Cardiac muscle cell (in vitro differentiated cells and primary cell): ENCODE measurements at regions not wholly inside any gene's neighbourhood (a gene's known extent, or its start where the extent isn't known, plus 50 kb on each side); places are given as distances from the start of the nearest gene placed in this dataset.
"Not testable (repeated sequence)": the region's sequence is repeated elsewhere in the genome, so short reads cannot be mapped to it uniquely, and the experiment has no call there.

ENCODE experiments used
- DNase-seq, 2 donors: peaks; one replicate each; pipeline versions ENCODE4 v3.0.0 to v3.0.0-alpha.2; 2010 to 2017; ENCODE audit warnings: low read depth in 1 of 2, low spot score in 1 of 2
- H3K27ac ChIP-seq: fragments of 200-600 bp; sonication (generic); 2 replicates; pipeline ENCODE4 v1.5.1; 2016
- H3K27me3 ChIP-seq: fragments of 200-600 bp; sonication (generic); 2 replicates; pipeline ENCODE4 v1.6.0; 2016; ENCODE audit warnings: control low read depth
- H3K36me3 ChIP-seq: fragments of 200-600 bp; sonication (generic); 2 replicates; pipeline ENCODE4 v1.5.1; 2016; ENCODE audit warnings: control low read depth
- H3K4me1 ChIP-seq: fragments of 200-600 bp; sonication (generic); 2 replicates; pipeline ENCODE4 v1.8.1; 2017; ENCODE audit warnings: low read depth, mild to moderate bottlenecking, mixed run types
- H3K4me3 ChIP-seq: fragments of 200-600 bp; sonication (generic); 2 replicates; pipeline ENCODE4 v1.5.1; 2016; ENCODE audit warnings: mild to moderate bottlenecking
- H3K9me3 ChIP-seq: fragments of 200-600 bp; sonication (generic); 2 replicates; pipeline ENCODE4 v1.5.1; 2017; ENCODE audit warnings: low read depth, mild to moderate bottlenecking, control low read depth
- TF ChIP-seq, protein P1 (sequence below): IDR thresholded peaks from 2 replicates; pipeline ENCODE4 v1.5.1; 2012; ENCODE audit warnings: low read depth, mild to moderate bottlenecking, low read length

DNA sequence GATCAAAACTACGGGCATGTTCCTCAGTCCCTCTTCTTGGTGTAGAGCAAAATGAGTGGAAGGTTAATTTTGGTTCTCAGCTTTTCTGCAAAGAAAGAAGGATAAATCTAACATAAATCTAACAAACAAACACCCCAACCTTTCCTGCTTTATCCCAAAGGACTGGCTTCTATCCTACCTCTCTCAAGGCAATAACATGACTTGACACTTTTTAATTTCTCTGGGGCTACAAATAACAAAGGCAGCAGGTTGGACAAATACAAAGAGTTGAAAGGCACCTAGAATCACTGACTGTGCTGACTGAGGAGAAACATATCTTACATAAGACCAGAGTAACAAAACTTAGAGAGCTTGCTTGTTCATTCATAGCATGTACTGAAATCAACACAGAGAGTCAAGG is 703.6 kb upstream of the PITX2 start:
- Histone ChIP-seq H3K27ac (no peak overlapping the region), H3K36me3 (no peaks in the 10 kb centered on the region), H3K4me3 (no peak overlapping the region), H3K27me3 (no peaks in the 10 kb centered on the region), H3K4me1 (no peaks in the 10 kb centered on the region), H3K9me3 (no peaks in the 10 kb centered on the region)
- TF ChIP-seq, protein P1, sequence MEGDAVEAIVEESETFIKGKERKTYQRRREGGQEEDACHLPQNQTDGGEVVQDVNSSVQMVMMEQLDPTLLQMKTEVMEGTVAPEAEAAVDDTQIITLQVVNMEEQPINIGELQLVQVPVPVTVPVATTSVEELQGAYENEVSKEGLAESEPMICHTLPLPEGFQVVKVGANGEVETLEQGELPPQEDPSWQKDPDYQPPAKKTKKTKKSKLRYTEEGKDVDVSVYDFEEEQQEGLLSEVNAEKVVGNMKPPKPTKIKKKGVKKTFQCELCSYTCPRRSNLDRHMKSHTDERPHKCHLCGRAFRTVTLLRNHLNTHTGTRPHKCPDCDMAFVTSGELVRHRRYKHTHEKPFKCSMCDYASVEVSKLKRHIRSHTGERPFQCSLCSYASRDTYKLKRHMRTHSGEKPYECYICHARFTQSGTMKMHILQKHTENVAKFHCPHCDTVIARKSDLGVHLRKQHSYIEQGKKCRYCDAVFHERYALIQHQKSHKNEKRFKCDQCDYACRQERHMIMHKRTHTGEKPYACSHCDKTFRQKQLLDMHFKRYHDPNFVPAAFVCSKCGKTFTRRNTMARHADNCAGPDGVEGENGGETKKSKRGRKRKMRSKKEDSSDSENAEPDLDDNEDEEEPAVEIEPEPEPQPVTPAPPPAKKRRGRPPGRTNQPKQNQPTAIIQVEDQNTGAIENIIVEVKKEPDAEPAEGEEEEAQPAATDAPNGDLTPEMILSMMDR, result no peak
- DNase-seq, result no peak

- H3K4me3 ChIP-seq, result no peak overlapping the region
- TF ChIP-seq, protein P1, result no peak
- DNase-seq, result no peak
- no peak overlapping the region for H3K27ac ChIP-seq
- H3K27me3 ChIP-seq, result no peaks in the 10 kb centered on the region
- no peaks in the 10 kb centered on the region for H3K36me3 ChIP-seq
- H3K9me3 ChIP-seq, result no peaks in the 10 kb centered on the region
- no peaks in the 10 kb centered on the region for H3K4me1 ChIP-seq
These were observed 707.9 kb upstream of the PITX2 start for GRCh38 chr4:111330786-111331185.

DNA sequence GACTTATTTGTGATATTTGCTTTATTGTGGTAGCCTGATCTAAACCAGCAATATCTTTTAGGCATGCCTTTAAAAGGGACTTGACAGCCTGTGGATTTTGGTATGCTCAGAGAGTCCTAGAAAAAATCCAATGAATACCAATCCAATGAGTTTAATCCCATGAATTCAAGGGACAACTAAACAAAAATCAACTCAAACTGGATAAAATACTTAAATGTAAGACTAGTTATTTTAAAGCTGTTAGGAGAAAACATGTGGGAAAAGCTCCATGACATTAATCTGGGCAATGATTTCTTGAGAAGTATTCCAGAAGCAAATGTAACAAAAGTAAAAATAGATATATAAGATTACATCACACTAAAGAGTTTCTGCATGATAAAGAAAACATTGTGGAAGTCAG is 711.5 kb upstream of the PITX2 start:
- DNase-seq, result no peak
- H3K9me3 ChIP-seq, result no peaks in the 10 kb centered on the region
- H3K36me3 ChIP-seq, result no peaks in the 10 kb centered on the region
- no peaks in the 10 kb centered on the region for H3K4me1 ChIP-seq
- no peak overlapping the region for H3K27ac ChIP-seq
- H3K27me3 ChIP-seq, result no peaks in the 10 kb centered on the region
- TF ChIP-seq, protein P1, result no peak
- H3K4me3 ChIP-seq, result no peak overlapping the region

- H3K9me3 ChIP-seq, H3K27ac ChIP-seq, H3K4me1 ChIP-seq, H3K4me3 ChIP-seq, H3K27me3 ChIP-seq, H3K36me3 ChIP-seq, DNase-seq: not testable (repeated sequence)
These were observed 714.5 kb upstream of the PITX2 start for GRCh38 chr4:111337186-111337876.

- Histone ChIP-seq H3K4me3 (no peak overlapping the region), H3K4me1 (no peaks in the 10 kb centered on the region), H3K36me3 (no peaks in the 10 kb centered on the region), H3K27ac (no peak overlapping the region), H3K27me3 (no peaks in the 10 kb centered on the region), H3K9me3 (no peaks in the 10 kb centered on the region)
- TF ChIP-seq, protein P1, result no peak
- no peak for DNase-seq
These were observed 736.7 kb upstream of the PITX2 start for GRCh38 chr4:111359602-111360001.

- Histone ChIP-seq H3K4me3 (no peak overlapping the region), H3K36me3 (no peaks in the 10 kb centered on the region), H3K9me3 (no peaks in the 10 kb centered on the region), H3K4me1 (no peaks in the 10 kb centered on the region), H3K27me3 (no peaks in the 10 kb centered on the region), H3K27ac (no peak overlapping the region)
- no peak for DNase-seq
- TF ChIP-seq, protein P1, result no peak
These were observed 738.0 kb upstream of the PITX2 start for GRCh38 chr4:111360906-111361305.
